SK-N-MC (cell line): ENCODE measurements at regions not wholly inside any gene's neighbourhood (a gene's known extent, or its start where the extent isn't known, plus 50 kb on each side); places are given as distances from the start of the nearest gene placed in this dataset.

Experiments
- EZH2 ChIP-seq: fragments of 200-600 bp; sonication (generic); IDR thresholded peaks from one replicate; pipeline ENCODE4 v1.6.1; 2017; ENCODE audit warnings: antibody characterized with exemption
- FOXP2 ChIP-seq: optimal IDR thresholded peaks from 2 replicates; pipeline ENCODE3; 2011; ENCODE audit warnings: mild to moderate bottlenecking, moderate library complexity; ENCODE audit not compliant: insufficient read depth; ENCODE audit errors: extremely low read length, control extremely low read depth
- POLR2AphosphoS5 ChIP-seq: IDR thresholded peaks from 2 replicates; pipeline ENCODE4 v1.6.1; 2012; ENCODE audit warnings: mild to moderate bottlenecking, low read depth, low read length, borderline replicate concordance

- TF ChIP-seq EZH2 (no peak), POLR2AphosphoS5 (no peak), FOXP2 (no peak)
Observed at GRCh38 chr10:59479426-59479825, 117.1 kb upstream of the FAM13C start.
